ENCODE measurements at regions not wholly inside any gene's neighbourhood (a gene's known extent, or its start where the extent isn't known, plus 50 kb on each side); places are given as distances from the start of the nearest gene placed in this dataset.

GRCh38 chr2:168338292-168338691 lies 90.9 kb upstream of the STK39 start:
- ATAC-seq (no peak), DNase-seq (ENCODE audit: low read depth, low spot score) (no peak)
- no peak overlapping the region for H3K4me3 ChIP-seq (ENCODE audit: low read depth in 2 of 2, low read length in 2 of 2)
- no peaks in the 10 kb centered on the region for H3K9me3 ChIP-seq (ENCODE audit: control insufficient read depth, insufficient read depth, low read depth, low read length)
- peaks cover 17% of the 10 kb centered on the region for H3K27me3 ChIP-seq (ENCODE audit: control insufficient read depth, insufficient read depth, low read length)
- no peak overlapping the region for H3K27ac ChIP-seq (ENCODE audit: low read length)
- TF ChIP-seq CTCF (IDR thresholded peaks at IDR 0.05) (no peak), REST (IDR thresholded peaks at IDR 0.05; ENCODE audit: insufficient read depth in 1 of 2, low read depth in 2 of 2, low read length in 1 of 2) (no peak), SIN3A (IDR thresholded peaks at IDR 0.05; ENCODE audit: borderline replicate concordance, insufficient read depth, low read depth, low read length) (no peak), POLR2AphosphoS5 (IDR thresholded peaks at IDR 0.05; ENCODE audit: low read depth, low read length) (no peak), TCF7L2 (IDR thresholded peaks at IDR 0.05; ENCODE audit: low read depth, low read length) (no peak)
- intact Hi-C loops (cut with micrococcal nuclease; ENCODE audit: unreplicated experiment) = loop anchor here (5.0 kb wide), 1 partner anchor 201 kb away; no protein-coding TSS in a partner anchor
- ChIA-PET CTCF (no interaction called here), POLR2A (no interaction called here)
- no TSS peak for BruUV-seq (replicated peaks)
- H3K36me3 ChIP-seq (ENCODE audit: control insufficient read depth, insufficient read depth, low read length) = no peaks in the 10 kb centered on the region
- in situ Hi-C loops (cut with HindIII; ENCODE audit: low pct_unique_long_range_greater_than_20kb, low sequenced_read_pairs) = no loop called here
- H3K4me1 ChIP-seq (ENCODE audit: control insufficient read depth, insufficient read depth, low read length) = no peaks in the 10 kb centered on the region

- CTCF ChIA-PET = no interaction called here
- intact Hi-C loops (cut with micrococcal nuclease; ENCODE audit: unreplicated experiment) = loop anchor here (5.0 kb wide), 1 partner anchor 202 kb away; no protein-coding TSS in a partner anchor
These were observed 91.5 kb upstream of the STK39 start for GRCh38 chr2:168338803-168339437.

More at GRCh38 chr2:168338803-168339437, 91.5 kb upstream of the STK39 start:
- BruUV-seq (replicated peaks) = no TSS peak
- H3K36me3 ChIP-seq (ENCODE audit: control insufficient read depth, insufficient read depth, low read length) = no peaks in the 10 kb centered on the region
- peaks cover 17% of the 10 kb centered on the region for H3K27me3 ChIP-seq (ENCODE audit: control insufficient read depth, insufficient read depth, low read length)
- in situ Hi-C loops (cut with HindIII; ENCODE audit: low pct_unique_long_range_greater_than_20kb, low sequenced_read_pairs) = no loop called here
- H3K27ac ChIP-seq (ENCODE audit: low read length) = no peak overlapping the region
- DNase-seq (ENCODE audit: low read depth, low spot score) (no peak), ATAC-seq (no peak)
- no peaks in the 10 kb centered on the region for H3K4me1 ChIP-seq (ENCODE audit: control insufficient read depth, insufficient read depth, low read length)
- no peaks in the 10 kb centered on the region for H3K9me3 ChIP-seq (ENCODE audit: control insufficient read depth, insufficient read depth, low read depth, low read length)
- no peak overlapping the region for H3K4me3 ChIP-seq (ENCODE audit: low read depth in 2 of 2, low read length in 2 of 2)
- no peak for TF ChIP-seq TCF7L2 (IDR thresholded peaks at IDR 0.05; ENCODE audit: low read depth, low read length)
- TF ChIP-seq POLR2AphosphoS5 (IDR thresholded peaks at IDR 0.05; ENCODE audit: low read depth, low read length) = no peak
- TF ChIP-seq REST (IDR thresholded peaks at IDR 0.05; ENCODE audit: insufficient read depth in 1 of 2, low read depth in 2 of 2, low read length in 1 of 2) = no peak
- no peak for TF ChIP-seq SIN3A (IDR thresholded peaks at IDR 0.05; ENCODE audit: borderline replicate concordance, insufficient read depth, low read depth, low read length)
- TF ChIP-seq CTCF (IDR thresholded peaks at IDR 0.05) = no peak
- POLR2A ChIA-PET = no interaction called here

Measured in Panc1 (cell line).